Mesenchymal stem cell (in vitro differentiated cells and primary cell): ENCODE measurements at regions not wholly inside any gene's neighbourhood (a gene's known extent, or its start where the extent isn't known, plus 50 kb on each side); places are given as distances from the start of the nearest gene placed in this dataset.

ENCODE experiments used
- DNase-seq: peaks from one replicate; pipeline ENCODE4 v3.0.0-alpha.2; 2013
- H2AFZ ChIP-seq: one replicate; pipeline ENCODE4 v1.6.1; 2013; ENCODE audit warnings: low read depth, mild to moderate bottlenecking, control low read depth, inconsistent platforms, low read length, moderate library complexity
- H2AK5ac ChIP-seq: 2 replicates; pipeline ENCODE4 v1.6.1; 2013; ENCODE audit warnings: low read length, moderate library complexity, mild to moderate bottlenecking, inconsistent platforms; ENCODE audit not compliant: severe bottlenecking
- H2BK120ac ChIP-seq: one replicate; pipeline ENCODE4 v1.6.1; 2013; ENCODE audit warnings: low read depth, mild to moderate bottlenecking, inconsistent platforms, low read length, moderate library complexity
- H2BK12ac ChIP-seq, 2 experiments: one replicate each; pipeline ENCODE4 v1.6.1; 2013; ENCODE audit warnings: inconsistent platforms in 2 of 2, low read length in 2 of 2, mild to moderate bottlenecking in 2 of 2, moderate library complexity in 2 of 2, control low read depth in 1 of 2
- H2BK15ac ChIP-seq: one replicate; pipeline ENCODE4 v1.6.1; 2013; ENCODE audit warnings: mild to moderate bottlenecking, low read depth, inconsistent platforms; ENCODE audit not compliant: poor library complexity, severe bottlenecking
- H2BK5ac ChIP-seq: 2 replicates; pipeline ENCODE4 v1.6.1; 2013; ENCODE audit warnings: low read depth, mild to moderate bottlenecking, low read length, control low read depth, inconsistent platforms; ENCODE audit not compliant: poor library complexity, severe bottlenecking
- H3K14ac ChIP-seq, 2 experiments: one replicate each; pipeline ENCODE4 v1.6.1; 2013; ENCODE audit warnings: inconsistent platforms in 2 of 2, low read length in 2 of 2, control low read depth in 1 of 2, mild to moderate bottlenecking in 1 of 2, moderate library complexity in 1 of 2
- H3K18ac ChIP-seq, 2 experiments: one replicate each; pipeline ENCODE4 v1.6.1; 2013; ENCODE audit warnings: inconsistent platforms in 2 of 2, low read length in 2 of 2, control low read depth in 1 of 2, low read depth in 1 of 2, mild to moderate bottlenecking in 1 of 2
- H3K23ac ChIP-seq, 2 experiments: one replicate each; pipeline ENCODE4 v1.6.1; 2013; ENCODE audit warnings: inconsistent platforms in 2 of 2, low read length in 2 of 2, mild to moderate bottlenecking in 2 of 2, moderate library complexity in 2 of 2, control low read depth in 1 of 2
- H3K27ac ChIP-seq: 2 replicates; pipeline ENCODE4 v1.5.1; 2013; ENCODE audit warnings: mild to moderate bottlenecking, moderate library complexity, low read length, control low read depth, inconsistent platforms; ENCODE audit not compliant: poor library complexity, severe bottlenecking
- H3K27me3 ChIP-seq, 2 experiments: 2 replicates each; pipeline versions ENCODE4 v1.6.1 to v1.7.0; 2013; ENCODE audit warnings: low read length in 2 of 2, mild to moderate bottlenecking in 2 of 2, moderate library complexity in 2 of 2, control low read depth in 1 of 2, inconsistent platforms in 1 of 2; ENCODE audit not compliant: control insufficient read depth in 1 of 2, insufficient read depth in 1 of 2
- H3K36me3 ChIP-seq, 2 experiments: 2 replicates each; pipeline versions ENCODE4 v1.6.1 to v1.7.0; 2013; ENCODE audit warnings: low read length in 2 of 2, control low read depth in 1 of 2, inconsistent platforms in 1 of 2, low read depth in 1 of 2, mild to moderate bottlenecking in 1 of 2; ENCODE audit not compliant: insufficient read depth in 2 of 2, control insufficient read depth in 1 of 2
- H3K4ac ChIP-seq, 2 experiments: one replicate each; pipeline ENCODE4 v1.6.1; 2013; ENCODE audit warnings: inconsistent platforms in 2 of 2, low read length in 2 of 2, mild to moderate bottlenecking in 2 of 2, moderate library complexity in 2 of 2, control low read depth in 1 of 2, low read depth in 1 of 2
- H3K4me1 ChIP-seq: 2 replicates; pipeline ENCODE4 v1.6.1; 2013; ENCODE audit warnings: low read depth, low read length, control low read depth; ENCODE audit not compliant: control insufficient read depth, insufficient read depth
- H3K4me2 ChIP-seq: 2 replicates; pipeline ENCODE4 v1.6.1; 2013; ENCODE audit warnings: low read length, mild to moderate bottlenecking, inconsistent platforms; ENCODE audit not compliant: poor library complexity, severe bottlenecking
- H3K4me3 ChIP-seq, 2 experiments: 2 replicates each; pipeline versions ENCODE4 v1.5.1 to v1.7.0; 2013; ENCODE audit warnings: low read length in 2 of 2, mild to moderate bottlenecking in 2 of 2, control low read depth in 1 of 2, low read depth in 1 of 2; ENCODE audit not compliant: insufficient read depth in 1 of 2
- H3K79me1 ChIP-seq: replicated peaks from 2 replicates; pipeline ENCODE4 v1.6.1; 2013; ENCODE audit warnings: mild to moderate bottlenecking, control low read depth, low read length, inconsistent platforms; ENCODE audit not compliant: poor library complexity, severe bottlenecking
- H3K9ac ChIP-seq: 2 replicates; pipeline ENCODE4 v1.7.0; 2013; ENCODE audit warnings: mild to moderate bottlenecking, low read length, moderate library complexity
- H3K9me3 ChIP-seq: 2 replicates; pipeline ENCODE4 v1.7.0; 2013; ENCODE audit warnings: mild to moderate bottlenecking, low read length; ENCODE audit not compliant: control insufficient read depth
- H4K8ac ChIP-seq: one replicate; pipeline ENCODE4 v1.6.1; 2013; ENCODE audit warnings: inconsistent platforms, mild to moderate bottlenecking, low read length, moderate library complexity
- H4K91ac ChIP-seq: one replicate; pipeline ENCODE4 v1.6.1; 2013; ENCODE audit warnings: mild to moderate bottlenecking, low read length, inconsistent platforms
- WGBS: methylation state at CpG from one replicate; pipeline ENCODE4 v1.1.7; 2013; ENCODE audit warnings: mixed read lengths; 5-methylcytosine and 5-hydroxymethylcytosine counted together

DNA sequence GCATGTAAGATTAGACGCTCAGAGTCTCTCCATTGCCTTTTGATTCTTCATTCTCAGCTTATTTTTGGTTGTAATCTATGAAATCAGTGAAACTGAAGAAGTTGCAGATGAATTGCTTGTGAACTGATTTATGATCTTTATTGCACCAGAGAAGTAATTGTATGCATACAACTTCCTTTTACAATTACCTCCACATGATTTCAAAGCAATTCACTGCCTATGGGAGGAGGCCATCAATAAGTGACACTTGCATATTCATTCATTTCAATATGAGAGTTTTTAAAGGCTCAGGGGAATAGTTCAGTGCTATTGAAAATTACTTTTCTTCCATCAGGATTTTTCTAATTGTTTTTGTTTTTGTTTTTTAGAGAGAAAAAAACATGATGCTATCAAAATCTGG is 222.3 kb downstream of the NKX6-1 start:
- H3K4me1 ChIP-seq, result no peaks in the 10 kb centered on the region
- no peak overlapping the region for H3K23ac ChIP-seq
- no peak overlapping the region for H3K4me3 ChIP-seq
- no peak overlapping the region for H4K8ac ChIP-seq
- H3K14ac ChIP-seq, result no peak overlapping the region
- no peak overlapping the region for H3K4me2 ChIP-seq
- H3K18ac ChIP-seq, result no peak overlapping the region
- no peak overlapping the region for H3K27ac ChIP-seq
- H3K9me3 ChIP-seq, result no peaks in the 10 kb centered on the region
- H2BK120ac ChIP-seq, result no peak overlapping the region
- no peak overlapping the region for H2BK12ac ChIP-seq
- H2BK15ac ChIP-seq, result no peak overlapping the region
- no peak overlapping the region for H3K9ac ChIP-seq
- DNase-seq, result no peak
- H3K36me3 ChIP-seq, result no peaks in the 10 kb centered on the region
- H2AK5ac ChIP-seq, result no peak overlapping the region
- H3K27me3 ChIP-seq, result no peaks in the 10 kb centered on the region
- no peak overlapping the region for H4K91ac ChIP-seq
- no peak overlapping the region for H2AFZ ChIP-seq
- no peaks in the 10 kb centered on the region for H3K79me1 ChIP-seq
- H2BK5ac ChIP-seq, result no peak overlapping the region
- WGBS, result no CpG with 5 or more reads among the region's 1 CpG
- H3K4ac ChIP-seq, result no peak overlapping the region

DNA sequence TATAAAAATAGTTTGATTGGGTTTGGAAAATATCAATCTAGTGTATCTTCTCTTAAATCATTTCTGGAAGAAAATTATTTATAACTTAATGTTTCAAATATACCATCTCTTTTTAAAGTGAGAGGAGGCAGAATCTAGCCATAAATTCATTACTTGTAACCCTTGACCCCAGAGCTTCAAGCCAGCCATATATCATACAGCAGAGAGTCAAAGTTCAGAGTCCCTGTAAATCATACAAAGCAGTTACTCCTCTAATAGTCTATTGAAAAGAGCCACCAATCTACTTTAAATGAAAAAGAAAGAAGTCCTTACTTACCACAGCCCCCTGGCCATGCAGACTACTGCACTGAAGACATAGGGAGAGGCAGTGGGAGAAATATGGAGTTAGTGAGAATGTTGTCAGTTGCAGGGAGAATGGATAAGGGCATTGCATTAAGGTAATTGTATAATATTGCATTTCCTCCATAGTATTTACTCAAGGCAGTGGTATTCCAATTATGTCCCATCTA is 229.5 kb downstream of the NKX6-1 start:
- Histone ChIP-seq H3K23ac (no peak overlapping the region), H3K9me3 (no peaks in the 10 kb centered on the region), H2AK5ac (no peak overlapping the region), H2BK5ac (no peak overlapping the region), H3K14ac (no peak overlapping the region), H3K4me3 (no peak overlapping the region), H3K4me2 (no peak overlapping the region), H2AFZ (no peak overlapping the region), H3K27ac (no peak overlapping the region), H3K79me1 (no peaks in the 10 kb centered on the region), H2BK120ac (no peak overlapping the region), H3K18ac (no peak overlapping the region), H3K36me3 (no peaks in the 10 kb centered on the region), H3K9ac (no peak overlapping the region), H2BK15ac (no peak overlapping the region), H4K8ac (no peak overlapping the region), H4K91ac (no peak overlapping the region), H2BK12ac (no peak overlapping the region), H3K27me3 (no peaks in the 10 kb centered on the region), H3K4me1 (no peaks in the 10 kb centered on the region), H3K4ac (no peak overlapping the region)
- no peak for DNase-seq

DNA sequence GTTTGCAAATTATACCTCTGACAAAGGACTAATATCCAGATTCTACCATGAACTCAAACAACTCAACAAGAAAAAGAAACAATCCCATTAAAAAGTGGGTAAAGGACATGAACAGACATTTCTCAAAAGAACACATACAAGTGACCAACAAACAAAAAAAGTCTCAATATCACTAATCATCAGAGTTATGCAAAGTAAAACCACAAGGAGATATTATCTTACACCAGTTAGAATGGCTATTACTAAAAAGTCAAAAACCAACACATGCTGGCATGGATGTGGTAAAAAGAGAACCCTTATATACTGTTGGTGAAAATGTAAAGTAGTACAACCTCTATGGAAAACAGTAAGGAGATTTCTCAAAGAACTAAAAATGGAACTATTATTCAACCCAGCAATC is 234.4 kb downstream of the NKX6-1 start:
- no peak overlapping the region for H2BK12ac ChIP-seq
- H3K14ac ChIP-seq, result no peak overlapping the region
- no peak overlapping the region for H2BK15ac ChIP-seq
- no peaks in the 10 kb centered on the region for H3K4me1 ChIP-seq
- H3K23ac ChIP-seq, result no peak overlapping the region
- H3K9me3 ChIP-seq, result peaks cover 4% of the 10 kb centered on the region
- H3K18ac ChIP-seq, result no peak overlapping the region
- H3K27me3 ChIP-seq, result no peaks in the 10 kb centered on the region
- H2BK5ac ChIP-seq, result no peak overlapping the region
- no peak overlapping the region for H4K91ac ChIP-seq
- no peak overlapping the region for H4K8ac ChIP-seq
- no peak for DNase-seq
- no peak overlapping the region for H2AFZ ChIP-seq
- no peak overlapping the region for H3K27ac ChIP-seq
- H3K4ac ChIP-seq, result no peak overlapping the region
- H3K4me2 ChIP-seq, result no peak overlapping the region
- H2AK5ac ChIP-seq, result no peak overlapping the region
- no peak overlapping the region for H3K9ac ChIP-seq
- no peaks in the 10 kb centered on the region for H3K79me1 ChIP-seq
- no peak overlapping the region for H2BK120ac ChIP-seq
- no peak overlapping the region for H3K4me3 ChIP-seq
- no peaks in the 10 kb centered on the region for H3K36me3 ChIP-seq

DNA sequence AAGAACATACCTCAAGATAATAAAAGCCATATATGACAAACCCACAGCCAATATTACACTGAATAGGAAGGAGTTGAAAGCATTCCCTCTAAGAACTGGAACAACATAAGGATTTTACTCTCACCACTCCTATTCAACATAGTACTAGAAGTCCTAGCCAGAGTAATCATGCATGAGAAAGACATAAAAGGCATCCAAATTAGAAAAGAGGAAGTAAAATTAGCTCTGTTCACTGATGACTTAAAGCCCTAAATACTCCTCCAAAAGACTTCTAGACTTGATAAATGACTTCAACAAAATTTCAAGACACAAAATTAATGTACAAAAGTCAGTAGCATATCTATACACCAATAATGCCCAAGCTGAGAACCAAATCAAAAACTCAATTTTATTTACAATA is 235.7 kb downstream of the NKX6-1 start:
- no peak overlapping the region for H2BK12ac ChIP-seq
- H2BK5ac ChIP-seq, result no peak overlapping the region
- no peak overlapping the region for H3K4me2 ChIP-seq

More for the DNA sequence above, 235.7 kb downstream of the NKX6-1 start:
- H3K14ac ChIP-seq, result no peak overlapping the region
- H2AK5ac ChIP-seq, result no peak overlapping the region
- no peak overlapping the region for H3K4me3 ChIP-seq
- DNase-seq, result no peak
- no peak overlapping the region for H4K8ac ChIP-seq
- H3K9me3 ChIP-seq, result peaks cover 4% of the 10 kb centered on the region
- H3K9ac ChIP-seq, result no peak overlapping the region
- H3K18ac ChIP-seq, result no peak overlapping the region
- H3K27ac ChIP-seq, result no peak overlapping the region
- no peak overlapping the region for H4K91ac ChIP-seq
- no peak overlapping the region for H2BK120ac ChIP-seq
- H3K23ac ChIP-seq, result no peak overlapping the region
- H2AFZ ChIP-seq, result no peak overlapping the region
- no peaks in the 10 kb centered on the region for H3K36me3 ChIP-seq
- H3K4me1 ChIP-seq, result no peaks in the 10 kb centered on the region
- peaks cover 0 to 1% of the 10 kb centered on the region in 2 experiments for H3K27me3 ChIP-seq
- H2BK15ac ChIP-seq, result no peak overlapping the region
- no peak overlapping the region for H3K4ac ChIP-seq
- no peaks in the 10 kb centered on the region for H3K79me1 ChIP-seq
